H9 (cell line): ENCODE measurements at regions not wholly inside any gene's neighbourhood (a gene's known extent, or its start where the extent isn't known, plus 50 kb on each side); places are given as distances from the start of the nearest gene placed in this dataset.

Experiments used
- DNase-seq: peaks from one replicate; pipeline ENCODE4 v3.0.0-alpha.2; 2017
- H2AFZ ChIP-seq: one replicate; pipeline ENCODE4 v1.6.1; 2013; ENCODE audit warnings: mild to moderate bottlenecking, low read length, control low read depth, moderate library complexity
- H2AK5ac ChIP-seq: 2 replicates; pipeline ENCODE4 v1.6.1; 2013; ENCODE audit warnings: low read length, control low read depth, mixed read lengths; ENCODE audit not compliant: insufficient read length
- H2BK120ac ChIP-seq: one replicate; pipeline ENCODE4 v1.6.1; 2013; ENCODE audit warnings: low read depth, mild to moderate bottlenecking, low read length, control low read depth, inconsistent platforms; ENCODE audit not compliant: poor library complexity, severe bottlenecking
- H2BK12ac ChIP-seq: 2 replicates; pipeline ENCODE4 v1.6.1; 2013; ENCODE audit warnings: low read length, control low read depth, mixed read lengths, low read depth; ENCODE audit not compliant: insufficient read length
- H2BK15ac ChIP-seq: 2 replicates; pipeline ENCODE4 v1.6.1; 2013; ENCODE audit warnings: low read depth, low read length, control low read depth
- H2BK20ac ChIP-seq: one replicate; pipeline ENCODE4 v1.6.1; 2013; ENCODE audit warnings: low read depth, mild to moderate bottlenecking, low read length, control low read depth, inconsistent platforms; ENCODE audit not compliant: poor library complexity, severe bottlenecking
- H2BK5ac ChIP-seq: 2 replicates; pipeline ENCODE4 v1.6.1; 2013; ENCODE audit warnings: low read length, control low read depth, mixed read lengths; ENCODE audit not compliant: insufficient read length
- H3K14ac ChIP-seq: 2 replicates; pipeline ENCODE4 v1.6.1; 2013; ENCODE audit warnings: low read length, control low read depth; ENCODE audit not compliant: insufficient read depth
- H3K18ac ChIP-seq: 2 replicates; pipeline ENCODE4 v1.6.1; 2013; ENCODE audit warnings: low read depth, mild to moderate bottlenecking, mixed read lengths, low read length, control low read depth; ENCODE audit not compliant: insufficient read length
- H3K23ac ChIP-seq: 2 replicates; pipeline ENCODE4 v1.6.1; 2013; ENCODE audit warnings: low read length, control low read depth, mixed read lengths, low read depth; ENCODE audit not compliant: insufficient read length
- H3K23me2 ChIP-seq: 2 replicates; pipeline ENCODE4 v1.6.1; 2013; ENCODE audit warnings: low read depth, mild to moderate bottlenecking, mixed read lengths, low read length, control low read depth; ENCODE audit not compliant: insufficient read length, poor library complexity, severe bottlenecking
- H3K27ac ChIP-seq: 2 replicates; pipeline ENCODE4 v1.5.1; 2013; ENCODE audit warnings: low read length, control low read depth, mixed read lengths, low read depth; ENCODE audit not compliant: insufficient read length
- H3K27me3 ChIP-seq: 2 replicates; pipeline ENCODE4 v1.6.1; 2013; ENCODE audit warnings: low read length, control low read depth, inconsistent platforms; ENCODE audit not compliant: insufficient read depth
- H3K4ac ChIP-seq: 2 replicates; pipeline ENCODE4 v1.6.1; 2013; ENCODE audit warnings: low read depth, mild to moderate bottlenecking, control low read depth, inconsistent platforms, low read length, moderate library complexity
- H3K4me1 ChIP-seq: 2 replicates; pipeline ENCODE4 v1.6.1; 2013; ENCODE audit warnings: low read length, control low read depth, inconsistent platforms; ENCODE audit not compliant: insufficient read depth
- H3K4me2 ChIP-seq: 2 replicates; pipeline ENCODE4 v1.6.1; 2013; ENCODE audit warnings: low read length, control low read depth, mixed read lengths; ENCODE audit not compliant: insufficient read length, insufficient read depth
- H3K56ac ChIP-seq: 2 replicates; pipeline ENCODE4 v1.6.1; 2013; ENCODE audit warnings: low read depth, mild to moderate bottlenecking, mixed read lengths, low read length, control low read depth; ENCODE audit not compliant: insufficient read length
- H3K79me1 ChIP-seq: 2 replicates; pipeline ENCODE4 v1.6.1; 2013; ENCODE audit warnings: low read depth, mild to moderate bottlenecking, moderate library complexity, low read length, control low read depth, inconsistent platforms; ENCODE audit not compliant: insufficient read depth, poor library complexity, severe bottlenecking
- H3K79me2 ChIP-seq: 2 replicates; pipeline ENCODE4 v1.6.1; 2013; ENCODE audit warnings: low read length, control low read depth, inconsistent platforms; ENCODE audit not compliant: insufficient read depth
- H3K9ac ChIP-seq: 2 replicates; pipeline ENCODE4 v1.6.1; 2013; ENCODE audit warnings: low read length, control low read depth, mixed read lengths; ENCODE audit not compliant: insufficient read length; ENCODE audit errors: extremely low read depth
- H3K9me3 ChIP-seq: one replicate; pipeline ENCODE4 v1.6.1; 2013; ENCODE audit warnings: low read depth, low read length, inconsistent platforms; ENCODE audit not compliant: control insufficient read depth
- H3T11ph ChIP-seq: one replicate; pipeline ENCODE4 v1.6.1; 2013; ENCODE audit warnings: mild to moderate bottlenecking, low read length, control low read depth, inconsistent platforms
- H4K20me1 ChIP-seq: one replicate; pipeline ENCODE4 v1.6.1; 2013; ENCODE audit not compliant: control insufficient read depth, insufficient read length, insufficient read depth
- H4K5ac ChIP-seq: 2 replicates; pipeline ENCODE4 v1.6.1; 2013; ENCODE audit warnings: low read depth, mild to moderate bottlenecking, mixed read lengths, low read length, control low read depth; ENCODE audit not compliant: insufficient read length
- H4K8ac ChIP-seq: replicated peaks from 2 replicates; pipeline ENCODE4 v1.6.1; 2013; ENCODE audit warnings: low read length, control low read depth, mixed read lengths, low read depth; ENCODE audit not compliant: insufficient read length
- H4K91ac ChIP-seq: 2 replicates; pipeline ENCODE4 v1.6.1; 2013; ENCODE audit warnings: low read depth, mild to moderate bottlenecking, moderate library complexity, mixed read lengths, low read length, control low read depth; ENCODE audit not compliant: insufficient read length
- H3K27ac Mint-ChIP-seq, 3 experiments: 2 replicates in 2 of 3; 3 replicates in 1 of 3; pipeline ENCODE4 v1.8.0; 2020 to 2021; ENCODE audit warnings: mixed read lengths in 3 of 3, mild to moderate bottlenecking in 1 of 3, moderate library complexity in 1 of 3
- H3K27me3 Mint-ChIP-seq: 2 replicates; pipeline ENCODE4 v1.8.0; 2021; ENCODE audit warnings: low read depth, mild to moderate bottlenecking, moderate library complexity, mixed read lengths
- H3K36me3 Mint-ChIP-seq, 3 experiments: 2 replicates in 2 of 3; 3 replicates in 1 of 3; pipeline ENCODE4 v1.8.0; 2020 to 2021; ENCODE audit warnings: low read depth in 3 of 3, mixed read lengths in 3 of 3; ENCODE audit not compliant: insufficient read depth in 1 of 3
- H3K4me1 Mint-ChIP-seq, 2 experiments: 2 replicates each; pipeline ENCODE4 v1.8.0; 2020; ENCODE audit warnings: mixed read lengths in 2 of 2
- H3K4me3 Mint-ChIP-seq, 2 experiments: 2 replicates in 1 of 2; 3 replicates in 1 of 2; pipeline ENCODE4 v1.8.0; 2020 to 2021; ENCODE audit warnings: mild to moderate bottlenecking in 2 of 2, mixed read lengths in 2 of 2, moderate library complexity in 1 of 2
- H3K9me3 Mint-ChIP-seq, 2 experiments: 2 replicates in 1 of 2; 3 replicates in 1 of 2; pipeline ENCODE4 v1.8.0; 2020; ENCODE audit warnings: mild to moderate bottlenecking in 2 of 2, mixed read lengths in 2 of 2, moderate library complexity in 1 of 2
- WGBS: extraction: QIAGEN DNeasy Blood & Tissue Kit; methylation state at CpG from one replicate; pipeline ENCODE4 v1.1.7; 2013; ENCODE audit warnings: missing lambda C conversion rate, low lambda C conversion rate, mixed read lengths; ENCODE audit not compliant: insufficient read length; ENCODE audit errors: extremely low coverage; 5-methylcytosine and 5-hydroxymethylcytosine counted together
- TF ChIP-seq, protein P1 (sequence below): fragments of 200-600 bp; sonication (generic); conservative IDR thresholded peaks from 3 replicates; pipeline ENCODE4 v1.8.0; 2021; ENCODE audit warnings: antibody characterized with exemption, mild to moderate bottlenecking

DNA sequence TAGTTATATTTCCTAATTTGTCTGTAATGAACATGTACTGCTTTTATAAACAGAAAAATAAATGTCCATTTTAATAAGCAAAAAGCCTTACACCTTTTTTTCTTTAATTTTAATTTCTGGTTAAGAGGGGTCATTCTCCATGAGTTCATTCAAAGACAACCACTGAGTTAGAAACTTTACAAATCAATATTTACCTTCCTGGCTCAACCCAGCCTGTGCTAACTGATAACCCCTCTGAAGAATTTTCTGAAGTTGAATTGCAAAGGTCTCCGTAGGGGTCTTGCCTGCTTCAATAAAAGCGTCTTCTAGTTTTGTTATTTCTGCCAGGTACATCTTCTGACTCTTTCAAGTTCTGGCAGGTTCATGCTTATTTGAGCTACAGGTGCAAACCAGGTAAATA lies 440.4 kb upstream of the SALL1 start:
- H3K4me1 Mint-ChIP-seq = peaks cover 14 to 16% of the 10 kb centered on the region in 2 experiments
- Histone ChIP-seq H3K27me3 (no peaks in the 10 kb centered on the region), H2BK15ac (no peak overlapping the region), H2AFZ (no peak overlapping the region), H3K4me2 (no peak overlapping the region), H3K79me2 (no peaks in the 10 kb centered on the region), H3K4me1 (peaks cover 7% of the 10 kb centered on the region; the same call in 1 of the 2 replicates), H2BK20ac (no peak overlapping the region), H4K8ac (no peak overlapping the region), H3K23me2 (no peaks in the 10 kb centered on the region), H4K91ac (no peak overlapping the region), H4K5ac (no peak overlapping the region), H3K56ac (no peak overlapping the region), H3K14ac (no peak overlapping the region), H2AK5ac (no peak overlapping the region), H2BK5ac (no peak overlapping the region), H3K4ac (no peak overlapping the region), H3K79me1 (no peaks in the 10 kb centered on the region), H3K9me3 (no peaks in the 10 kb centered on the region), H4K20me1 (no peaks in the 10 kb centered on the region), H3K18ac (no peak overlapping the region), H3T11ph (no peak overlapping the region), H3K9ac (no peak overlapping the region), H3K27ac (no peak overlapping the region), H2BK12ac (no peak overlapping the region), H3K23ac (no peak overlapping the region), H2BK120ac (no peak overlapping the region)
- H3K4me3 Mint-ChIP-seq = no peak overlapping the region
- TF ChIP-seq, protein P1, sequence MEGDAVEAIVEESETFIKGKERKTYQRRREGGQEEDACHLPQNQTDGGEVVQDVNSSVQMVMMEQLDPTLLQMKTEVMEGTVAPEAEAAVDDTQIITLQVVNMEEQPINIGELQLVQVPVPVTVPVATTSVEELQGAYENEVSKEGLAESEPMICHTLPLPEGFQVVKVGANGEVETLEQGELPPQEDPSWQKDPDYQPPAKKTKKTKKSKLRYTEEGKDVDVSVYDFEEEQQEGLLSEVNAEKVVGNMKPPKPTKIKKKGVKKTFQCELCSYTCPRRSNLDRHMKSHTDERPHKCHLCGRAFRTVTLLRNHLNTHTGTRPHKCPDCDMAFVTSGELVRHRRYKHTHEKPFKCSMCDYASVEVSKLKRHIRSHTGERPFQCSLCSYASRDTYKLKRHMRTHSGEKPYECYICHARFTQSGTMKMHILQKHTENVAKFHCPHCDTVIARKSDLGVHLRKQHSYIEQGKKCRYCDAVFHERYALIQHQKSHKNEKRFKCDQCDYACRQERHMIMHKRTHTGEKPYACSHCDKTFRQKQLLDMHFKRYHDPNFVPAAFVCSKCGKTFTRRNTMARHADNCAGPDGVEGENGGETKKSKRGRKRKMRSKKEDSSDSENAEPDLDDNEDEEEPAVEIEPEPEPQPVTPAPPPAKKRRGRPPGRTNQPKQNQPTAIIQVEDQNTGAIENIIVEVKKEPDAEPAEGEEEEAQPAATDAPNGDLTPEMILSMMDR = no peak
- 0 out of 7 replicates have a peak, but pooled peaks cover 0 to 4% (median 0%) of the 10 kb centered on the region in 3 experiments for H3K36me3 Mint-ChIP-seq
- H3K9me3 Mint-ChIP-seq = peaks cover 0 to 2% of the 10 kb centered on the region in 2 experiments; a peak in 1 of 5 replicates
- no CpG with 5 or more reads among the region's 2 CpGs for WGBS
- 0 out of 2 replicates have a peak, but pooled peaks cover 2% of the 10 kb centered on the region for H3K27me3 Mint-ChIP-seq
- DNase-seq = no peak
- H3K27ac Mint-ChIP-seq = no peak overlapping the region
